Coronary artery (tissue), 2 donors: ENCODE measurements at regions not wholly inside any gene's neighbourhood (a gene's known extent, or its start where the extent isn't known, plus 50 kb on each side); places are given as distances from the start of the nearest gene placed in this dataset.
"Not testable (repeated sequence)": the region's sequence is repeated elsewhere in the genome, so short reads cannot be mapped to it uniquely, and the experiment has no call there.

Source experiments
- DNase-seq: peaks from one replicate; pipeline ENCODE4 v3.0.0-alpha.2; 2017; ENCODE audit warnings: low spot score
- H3K27ac ChIP-seq, 2 donors: fragments of 200-600 bp; sonication (generic); one replicate each; pipeline ENCODE4 v1.5.1; 2016 to 2019
- H3K4me3 ChIP-seq: fragments of 200-600 bp; sonication (generic); 2 replicates; pipeline ENCODE4 v1.5.1; 2016; ENCODE audit warnings: mild to moderate bottlenecking, moderate library complexity
- TF ChIP-seq, protein P1 (sequence below): fragments of 200-600 bp; sonication (generic); IDR thresholded peaks from one replicate; pipeline ENCODE4 v1.5.1; 2019; ENCODE audit warnings: antibody characterized with exemption

DNA sequence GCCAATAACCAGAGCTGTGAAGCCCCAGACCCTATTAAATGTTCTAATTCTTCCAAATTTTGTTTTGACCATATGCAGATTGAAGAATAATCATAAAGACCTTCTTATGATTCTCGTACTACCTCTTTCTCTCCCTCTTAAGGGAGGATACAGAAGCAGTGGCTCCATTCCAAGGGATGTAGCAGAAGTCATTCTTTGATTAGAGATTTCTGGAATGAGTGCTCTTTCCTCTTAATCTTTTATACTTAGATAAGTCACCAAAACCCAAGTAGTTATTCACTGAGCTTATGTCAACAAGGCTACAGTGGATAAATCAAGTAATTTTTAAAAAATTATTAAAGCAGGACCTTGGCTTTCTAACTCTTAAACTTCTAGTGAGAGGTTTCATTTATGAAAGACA is 266.0 kb upstream of the STXBP5 start:
- Histone ChIP-seq H3K27ac (no peak overlapping the region), H3K4me3 (no peak overlapping the region)
- DNase-seq, result no peak
- TF ChIP-seq, protein P1, sequence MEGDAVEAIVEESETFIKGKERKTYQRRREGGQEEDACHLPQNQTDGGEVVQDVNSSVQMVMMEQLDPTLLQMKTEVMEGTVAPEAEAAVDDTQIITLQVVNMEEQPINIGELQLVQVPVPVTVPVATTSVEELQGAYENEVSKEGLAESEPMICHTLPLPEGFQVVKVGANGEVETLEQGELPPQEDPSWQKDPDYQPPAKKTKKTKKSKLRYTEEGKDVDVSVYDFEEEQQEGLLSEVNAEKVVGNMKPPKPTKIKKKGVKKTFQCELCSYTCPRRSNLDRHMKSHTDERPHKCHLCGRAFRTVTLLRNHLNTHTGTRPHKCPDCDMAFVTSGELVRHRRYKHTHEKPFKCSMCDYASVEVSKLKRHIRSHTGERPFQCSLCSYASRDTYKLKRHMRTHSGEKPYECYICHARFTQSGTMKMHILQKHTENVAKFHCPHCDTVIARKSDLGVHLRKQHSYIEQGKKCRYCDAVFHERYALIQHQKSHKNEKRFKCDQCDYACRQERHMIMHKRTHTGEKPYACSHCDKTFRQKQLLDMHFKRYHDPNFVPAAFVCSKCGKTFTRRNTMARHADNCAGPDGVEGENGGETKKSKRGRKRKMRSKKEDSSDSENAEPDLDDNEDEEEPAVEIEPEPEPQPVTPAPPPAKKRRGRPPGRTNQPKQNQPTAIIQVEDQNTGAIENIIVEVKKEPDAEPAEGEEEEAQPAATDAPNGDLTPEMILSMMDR, result no peak

GRCh38 chr6:146939456-146939855 is 264.8 kb upstream of the STXBP5 start:
- H3K4me3 ChIP-seq, DNase-seq: not testable (repeated sequence)

GRCh38 chr6:146943664-146944063 is 260.6 kb upstream of the STXBP5 start:
- TF ChIP-seq, protein P1, result no peak
- no peak for DNase-seq
- no peak overlapping the region for H3K27ac ChIP-seq
- no peak overlapping the region for H3K4me3 ChIP-seq

More at GRCh38 chr6:146939456-146939855, 264.8 kb upstream of the STXBP5 start:
- H3K27ac ChIP-seq, result not testable (repeated sequence)

DNA sequence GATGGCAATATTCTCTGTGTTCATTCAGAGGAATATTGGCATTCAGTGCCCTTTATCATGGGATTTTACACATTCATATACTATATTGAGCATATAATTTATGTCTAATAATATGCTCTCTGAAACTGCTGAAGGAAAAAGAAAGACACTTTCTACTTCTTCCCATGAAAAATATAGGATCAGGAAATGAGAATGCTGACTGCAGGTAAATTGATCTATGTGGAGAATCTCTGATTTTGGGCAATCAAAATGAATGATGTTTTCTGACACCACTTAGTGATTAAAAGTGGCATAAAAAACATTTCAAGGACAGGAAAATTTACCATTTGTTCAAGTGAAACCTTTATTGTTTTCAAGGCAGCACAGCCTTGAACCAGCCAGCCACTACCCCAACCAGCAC is 260.1 kb upstream of the STXBP5 start:
- Histone ChIP-seq H3K4me3 (no peak overlapping the region), H3K27ac (no peak overlapping the region)
- TF ChIP-seq, protein P1, result no peak
- DNase-seq, result no peak

GRCh38 chr6:146944809-146945208 is 259.4 kb upstream of the STXBP5 start:
- no peak for DNase-seq
- Histone ChIP-seq H3K4me3 (no peak overlapping the region), H3K27ac (no peak overlapping the region)
- TF ChIP-seq, protein P1, result no peak

DNA sequence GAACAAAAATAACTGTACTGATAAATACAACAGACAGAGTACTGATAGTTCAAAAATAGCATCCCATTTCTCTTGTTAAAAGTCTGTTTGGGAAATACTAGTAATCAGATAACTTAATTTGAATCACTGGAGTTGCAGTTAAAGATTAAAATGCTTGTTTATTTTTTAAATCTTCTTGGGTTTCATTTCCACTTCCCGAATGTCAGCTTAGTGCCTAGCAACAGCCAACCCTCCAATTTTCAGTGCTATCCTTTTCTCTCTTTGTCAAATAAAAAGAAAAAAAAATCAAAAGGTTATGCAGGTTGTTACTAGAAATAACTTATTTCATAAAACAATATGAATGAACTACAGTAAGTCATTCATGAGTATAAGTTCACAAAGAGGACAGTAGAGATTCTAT is 257.7 kb upstream of the STXBP5 start:
- no peak for DNase-seq
- Histone ChIP-seq H3K4me3 (no peak overlapping the region), H3K27ac (no peak overlapping the region)
- TF ChIP-seq, protein P1, result no peak

DNA sequence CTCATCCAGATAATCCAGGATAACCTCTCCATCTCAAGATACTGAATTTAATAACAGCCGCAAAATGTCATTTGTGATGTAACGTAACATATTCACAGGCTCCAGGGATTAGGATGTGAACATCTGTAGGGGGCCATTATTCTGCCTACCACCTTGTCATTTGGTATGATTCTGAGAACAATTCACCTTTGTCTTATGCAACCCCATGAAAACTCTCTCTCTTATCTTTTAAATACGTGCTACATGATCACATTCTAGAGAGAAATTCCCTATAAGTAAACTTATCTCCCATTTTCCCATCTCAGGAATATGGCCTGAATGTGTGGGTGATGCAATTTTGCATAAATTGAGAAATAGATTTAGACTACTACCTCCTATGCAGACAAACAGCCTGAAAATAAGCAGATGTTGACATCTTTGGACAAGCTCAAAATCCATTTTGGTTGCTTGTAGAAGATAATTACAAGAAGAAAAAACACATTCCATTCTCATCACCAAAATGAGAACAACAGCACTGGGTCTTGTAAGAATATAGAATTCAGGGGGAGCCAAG is 255.4 kb upstream of the STXBP5 start:
- TF ChIP-seq, protein P1, result no peak
- Histone ChIP-seq H3K27ac (no peak overlapping the region), H3K4me3 (no peak overlapping the region)
- DNase-seq, result no peak

DNA sequence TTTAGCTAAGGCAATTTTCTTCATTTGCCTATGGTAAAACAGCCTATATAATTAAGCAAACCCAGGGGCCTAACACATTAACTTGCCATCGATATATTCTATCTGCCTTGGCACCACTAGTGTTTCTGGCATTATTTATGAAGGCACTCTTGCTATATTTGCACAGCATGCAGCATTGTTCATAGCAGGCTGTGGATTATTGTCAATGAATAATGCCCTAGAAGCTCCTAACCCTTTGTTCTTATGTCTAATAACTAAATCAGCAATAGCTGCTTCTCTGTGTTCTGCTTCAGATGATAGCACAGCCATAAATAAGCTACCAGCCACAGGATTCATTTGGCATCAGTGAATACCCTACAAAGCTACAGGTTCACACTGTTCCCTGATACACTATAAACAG is 254.8 kb upstream of the STXBP5 start:
- TF ChIP-seq, protein P1, result no peak
- Histone ChIP-seq H3K4me3 (no peak overlapping the region), H3K27ac (no peak overlapping the region)
- no peak for DNase-seq
